ENCODE measurements at regions not wholly inside any gene's neighbourhood (a gene's known extent, or its start where the extent isn't known, plus 50 kb on each side); places are given as distances from the start of the nearest gene placed in this dataset.
"Not testable (repeated sequence)": the region's sequence is repeated elsewhere in the genome, so short reads cannot be mapped to it uniquely, and the experiment has no call there.

GRCh38 chr7:131943211-131943610, 386.8 kb upstream of the PODXL start:
- TF ChIP-seq CTCF (IDR thresholded peaks at IDR 0.05; ENCODE audit: extremely low read depth, missing control alignments) = no peak
- DNase-seq (ENCODE audit: low spot score) = no peak

- DNase-seq (ENCODE audit: low spot score) = no peak
- no peak for TF ChIP-seq CTCF (IDR thresholded peaks at IDR 0.05; ENCODE audit: extremely low read depth, missing control alignments)
These were observed 386.1 kb upstream of the PODXL start for GRCh38 chr7:131942287-131943150.

- no peak for DNase-seq (ENCODE audit: low spot score)
- TF ChIP-seq CTCF (IDR thresholded peaks at IDR 0.05; ENCODE audit: extremely low read depth, missing control alignments) = no peak
These were observed 384.9 kb upstream of the PODXL start for GRCh38 chr7:131941291-131941690.

GRCh38 chr7:131940621-131941165, 384.3 kb upstream of the PODXL start:
- no peak for TF ChIP-seq CTCF (IDR thresholded peaks at IDR 0.05; ENCODE audit: extremely low read depth, missing control alignments)
- DNase-seq (ENCODE audit: low spot score) = no peak

GRCh38 chr7:131938788-131939187, 382.4 kb upstream of the PODXL start:
- DNase-seq (ENCODE audit: low spot score) = not testable (repeated sequence)

- no peak for TF ChIP-seq CTCF (IDR thresholded peaks at IDR 0.05; ENCODE audit: extremely low read depth, missing control alignments)
- DNase-seq (ENCODE audit: low spot score) = no peak
These were observed 381.4 kb upstream of the PODXL start for GRCh38 chr7:131937868-131938267.

GRCh38 chr7:131935180-131935579, 378.8 kb upstream of the PODXL start:
- no peak for TF ChIP-seq CTCF (IDR thresholded peaks at IDR 0.05; ENCODE audit: extremely low read depth, missing control alignments)
- DNase-seq (ENCODE audit: low spot score) = no peak

- no peak for DNase-seq (ENCODE audit: low spot score)
These were observed 378.0 kb upstream of the PODXL start for GRCh38 chr7:131934452-131934851.

More at GRCh38 chr7:131934452-131934851, 378.0 kb upstream of the PODXL start:
- no peak for TF ChIP-seq CTCF (IDR thresholded peaks at IDR 0.05; ENCODE audit: extremely low read depth, missing control alignments)
